ENCODE measurements at regions not wholly inside any gene's neighbourhood (a gene's known extent, or its start where the extent isn't known, plus 50 kb on each side); places are given as distances from the start of the nearest gene placed in this dataset.

- peak; percentile 75 for DNase-seq (ENCODE audit: low read depth)
These were observed 261.2 kb upstream of the CLINT1 start for GRCh38 chr5:158119961-158120723.

- no peak for DNase-seq (ENCODE audit: low read depth)
These were observed 258.7 kb upstream of the CLINT1 start for GRCh38 chr5:158117467-158118160.

DNA sequence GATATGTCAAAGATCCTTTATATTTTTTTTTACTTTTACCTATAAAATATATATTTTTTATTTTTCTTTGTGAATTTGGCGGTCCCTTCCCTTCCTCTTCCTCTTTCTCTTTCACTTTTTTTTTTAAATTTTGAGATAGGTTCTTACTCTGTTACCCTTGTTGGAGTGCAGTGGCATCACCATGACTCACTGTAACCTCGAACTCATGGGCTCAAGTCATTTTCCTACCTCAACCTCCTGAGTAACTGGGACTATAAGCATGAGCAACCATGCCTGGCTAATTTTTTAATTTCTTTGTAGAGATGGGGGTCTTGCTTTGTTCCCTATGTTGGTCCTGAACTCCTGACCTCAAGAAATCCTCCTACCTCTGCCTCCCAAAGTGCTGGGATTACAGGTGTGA, 258.0 kb upstream of the CLINT1 start:
- DNase-seq (ENCODE audit: low read depth): no peak

- peak; percentile 67 for DNase-seq (ENCODE audit: low read depth)
These were observed 256.5 kb upstream of the CLINT1 start for GRCh38 chr5:158115468-158115867.

DNA sequence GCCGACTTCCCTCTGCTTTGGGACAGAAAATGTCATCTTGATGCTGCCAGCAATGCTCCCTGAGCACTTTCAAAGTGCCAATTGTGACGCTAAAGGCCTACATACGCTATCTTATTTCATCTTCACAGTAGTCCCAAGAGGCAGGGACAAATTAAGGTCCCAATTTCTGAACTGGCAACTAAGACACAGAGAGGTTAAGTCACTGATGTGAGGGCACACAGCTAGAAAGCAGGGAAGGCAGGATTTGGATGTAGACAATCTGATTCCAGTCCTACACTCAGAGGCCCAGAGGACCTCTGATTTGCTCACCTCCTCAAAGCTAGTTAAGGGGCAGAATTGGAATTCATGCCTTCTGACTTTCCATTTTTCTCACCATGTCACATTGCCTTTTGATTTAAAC, 249.2 kb upstream of the CLINT1 start:
- no peak for DNase-seq (ENCODE audit: low read depth)

DNA sequence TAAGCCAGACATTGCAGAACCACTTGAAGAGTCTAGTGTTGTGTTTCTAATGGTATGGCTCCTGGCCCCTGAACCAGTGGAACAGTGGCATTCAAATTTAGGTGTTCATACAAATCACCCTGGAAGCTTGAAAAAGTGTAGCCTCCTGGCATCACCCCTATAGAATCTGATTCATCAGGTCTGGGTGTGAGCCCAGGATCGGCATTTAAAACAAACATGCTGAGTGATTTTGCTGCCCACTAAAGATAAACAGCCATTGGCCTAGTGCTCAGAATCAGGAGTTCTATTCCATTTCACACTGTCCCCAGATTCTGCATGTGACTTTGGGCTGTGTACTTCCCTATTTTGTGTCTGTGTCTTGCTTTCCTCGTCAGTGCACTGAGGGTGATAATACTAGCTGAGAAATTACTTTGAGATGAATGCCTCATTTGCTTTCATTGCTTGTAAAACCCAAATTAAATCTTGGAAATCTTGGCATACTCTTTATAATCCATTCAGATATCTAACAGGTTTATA, 241.5 kb upstream of the CLINT1 start:
- DNase-seq (ENCODE audit: low read depth): no peak

GRCh38 chr5:158099571-158100105, 240.7 kb upstream of the CLINT1 start:
- no peak for DNase-seq (ENCODE audit: low read depth)

DNA sequence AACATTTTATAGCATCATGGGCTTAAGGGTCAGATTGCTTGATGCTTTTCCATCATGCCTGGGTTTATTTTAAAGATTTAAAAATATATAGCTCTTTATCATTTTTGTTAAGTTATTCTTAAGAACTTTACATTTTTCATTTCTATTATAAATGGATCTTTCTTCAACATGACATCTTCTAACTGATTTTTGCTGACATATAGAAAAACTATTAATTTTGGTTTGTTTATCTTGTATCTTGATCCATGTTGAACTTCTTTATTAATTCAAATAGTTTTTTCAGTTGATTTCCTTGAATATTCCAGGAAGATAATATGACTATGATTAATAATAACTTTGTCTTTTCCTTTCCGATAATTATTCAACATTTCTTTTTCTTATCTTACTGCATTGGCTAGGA, 237.9 kb upstream of the CLINT1 start:
- DNase-seq (ENCODE audit: low read depth): no peak

DNA sequence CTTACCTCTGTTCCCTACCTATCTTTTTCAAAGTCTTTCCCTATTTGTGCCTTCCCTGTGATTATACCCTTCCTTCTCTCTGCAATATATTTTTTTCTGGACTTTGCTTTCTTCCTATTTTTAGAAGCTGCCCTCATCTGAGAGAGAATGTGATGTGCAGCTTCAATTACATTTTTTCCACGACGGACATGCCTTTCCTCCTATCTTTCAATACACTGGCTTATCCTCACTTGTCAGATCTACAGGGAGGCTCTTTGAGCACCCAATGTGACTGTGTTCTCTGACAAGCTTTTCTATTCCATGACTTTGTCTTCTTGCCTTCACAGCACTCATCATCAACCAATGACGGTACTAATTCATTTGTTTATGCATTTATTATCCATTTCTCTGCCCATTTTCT, 227.9 kb upstream of the CLINT1 start:
- DNase-seq (ENCODE audit: low read depth): no peak

DNA sequence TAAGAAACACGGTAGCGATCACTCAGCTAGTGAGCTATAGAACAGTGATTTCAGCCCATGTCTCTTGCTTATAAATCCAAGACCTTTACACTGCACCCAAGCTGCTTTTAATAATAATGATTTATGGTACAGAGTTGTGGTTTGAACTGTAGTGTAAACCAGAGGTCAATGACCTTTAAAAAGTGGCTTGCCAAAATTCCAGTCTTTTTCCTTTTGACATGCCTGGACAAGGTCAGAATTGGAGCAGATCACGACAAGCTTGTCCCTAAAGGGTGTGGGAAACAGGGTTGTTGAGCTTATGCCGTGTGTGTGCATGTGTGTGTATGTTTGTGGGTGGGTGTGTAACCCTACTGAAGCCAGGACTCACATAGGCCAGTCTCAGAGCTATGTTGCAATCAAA, 225.3 kb upstream of the CLINT1 start:
- DNase-seq (ENCODE audit: low read depth): peak; percentile 28

GRCh38 chr5:158082696-158083287, 223.8 kb upstream of the CLINT1 start:
- no peak for DNase-seq (ENCODE audit: low read depth)

- no peak for DNase-seq (ENCODE audit: low read depth)
These were observed 221.2 kb upstream of the CLINT1 start for GRCh38 chr5:158080112-158080511.

- DNase-seq (ENCODE audit: low read depth): no peak
These were observed 220.2 kb upstream of the CLINT1 start for GRCh38 chr5:158079097-158079496.

DNA sequence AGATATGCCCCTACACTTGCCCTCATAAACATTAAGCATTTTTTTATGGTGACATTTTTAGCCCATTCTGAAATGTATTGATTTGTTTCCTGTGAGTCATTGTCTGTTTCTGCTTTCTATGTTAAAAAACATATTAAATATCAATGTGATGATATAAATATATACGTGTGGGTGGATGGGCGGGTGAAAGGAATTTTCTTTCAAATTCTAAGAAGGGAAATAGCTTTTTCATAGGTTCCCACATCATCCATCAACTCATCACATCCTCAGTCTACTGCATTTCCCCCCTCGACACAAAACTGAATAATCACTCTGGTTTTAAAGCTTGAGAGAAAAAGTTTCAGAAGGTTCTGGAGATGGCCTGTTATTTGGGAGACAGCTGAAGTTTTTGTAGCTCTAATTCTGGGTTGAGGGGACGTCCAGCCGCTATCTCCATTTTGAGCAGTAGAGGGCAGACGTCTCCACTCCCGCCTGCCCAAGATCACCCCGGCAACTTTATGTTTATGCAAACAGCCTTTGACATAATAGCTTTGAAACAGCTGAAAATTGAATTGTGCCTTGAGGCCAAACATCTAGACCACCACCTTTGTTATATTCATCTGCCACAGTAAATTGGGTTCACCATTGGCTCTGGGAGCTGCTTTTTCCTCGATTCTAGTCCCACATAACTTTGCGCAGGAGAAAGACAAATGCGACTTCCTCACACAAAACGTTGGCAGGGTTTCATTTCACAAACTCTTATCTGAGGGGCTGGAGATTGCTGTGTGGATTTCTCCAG, 216.2 kb upstream of the CLINT1 start:
- DNase-seq (ENCODE audit: low read depth): peak; percentile 72

GRCh38 chr5:158074597-158074991, 215.6 kb upstream of the CLINT1 start:
- no peak for DNase-seq (ENCODE audit: low read depth)

DNA sequence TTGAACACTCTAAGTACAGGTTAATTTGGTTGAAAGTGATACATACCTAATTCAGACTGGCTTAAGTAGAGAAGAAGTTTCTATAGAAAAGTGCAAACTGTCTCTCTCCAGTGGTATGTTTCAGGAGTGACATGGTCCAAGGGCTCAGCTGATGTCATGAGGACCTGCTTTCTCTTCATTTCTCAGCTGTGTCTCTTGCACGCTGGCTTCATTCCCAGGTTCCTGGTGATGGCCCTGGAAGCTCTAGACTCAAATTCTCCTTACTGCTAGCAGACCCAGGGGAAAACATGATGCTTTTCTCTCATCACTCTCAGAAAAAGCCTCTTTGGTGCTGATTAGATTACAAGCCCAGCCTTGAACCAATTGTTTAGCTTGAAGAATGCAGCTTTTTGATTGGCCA, 211.9 kb upstream of the CLINT1 start:
- DNase-seq (ENCODE audit: low read depth): no peak

GRCh38 chr5:158069838-158070237, 210.9 kb upstream of the CLINT1 start:
- DNase-seq (ENCODE audit: low read depth): no peak

- no peak for DNase-seq (ENCODE audit: low read depth)
These were observed 210.0 kb upstream of the CLINT1 start for GRCh38 chr5:158068964-158069363.

DNA sequence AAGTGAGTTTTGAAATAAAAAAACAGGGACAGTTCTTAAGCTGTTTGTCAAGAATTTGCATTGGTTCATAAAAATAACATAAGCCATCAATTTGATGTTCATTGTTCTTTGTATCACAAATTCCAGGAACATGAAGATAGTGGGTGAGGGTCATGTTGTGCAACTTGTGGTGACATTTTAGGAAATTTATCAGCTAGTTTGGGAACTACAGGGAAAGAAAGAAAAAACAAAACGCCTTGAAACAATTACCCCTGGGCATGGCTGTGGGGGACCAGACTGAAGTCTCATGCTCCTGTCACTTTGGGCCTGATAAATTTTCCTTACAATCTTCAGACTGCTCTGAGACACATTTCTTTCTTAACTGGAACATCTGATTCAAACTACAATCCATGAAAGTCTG, 207.1 kb upstream of the CLINT1 start:
- no peak for DNase-seq (ENCODE audit: low read depth)

- no peak for DNase-seq (ENCODE audit: low read depth)
These were observed 205.6 kb upstream of the CLINT1 start for GRCh38 chr5:158064334-158065123.

DNA sequence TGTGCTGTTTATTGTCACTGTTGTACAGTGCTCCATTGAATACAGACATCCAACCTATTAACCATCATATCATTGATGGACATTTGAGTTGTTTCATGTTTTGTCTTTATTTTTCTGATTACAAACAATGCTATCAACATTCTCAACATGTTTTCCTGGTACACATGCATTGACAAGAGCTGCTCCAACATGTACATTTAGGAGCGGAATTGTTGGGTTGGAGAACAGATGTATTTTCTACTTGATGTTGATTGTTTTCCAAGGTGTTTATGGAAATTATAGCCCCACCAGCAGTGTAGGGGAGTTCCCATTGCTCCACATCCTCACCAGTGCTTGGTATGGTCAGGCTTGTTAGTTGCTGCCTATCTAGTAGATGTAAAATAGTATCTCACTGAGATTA, 204.1 kb upstream of the CLINT1 start:
- no peak for DNase-seq (ENCODE audit: low read depth)

Data from stromal cell of bone marrow (primary cell).